GM21737 (cell line): ENCODE measurements at regions not wholly inside any gene's neighbourhood (a gene's known extent, or its start where the extent isn't known, plus 50 kb on each side); places are given as distances from the start of the nearest gene placed in this dataset.

Experiments used
- ATAC-seq: cut with Tn5 transposase; IDR thresholded peaks from one replicate; pipeline ENCODE4 v1.9.1; 2021; ENCODE audit warnings: mild to moderate bottlenecking, moderate library complexity; ENCODE audit not compliant: unreplicated experiment

DNA sequence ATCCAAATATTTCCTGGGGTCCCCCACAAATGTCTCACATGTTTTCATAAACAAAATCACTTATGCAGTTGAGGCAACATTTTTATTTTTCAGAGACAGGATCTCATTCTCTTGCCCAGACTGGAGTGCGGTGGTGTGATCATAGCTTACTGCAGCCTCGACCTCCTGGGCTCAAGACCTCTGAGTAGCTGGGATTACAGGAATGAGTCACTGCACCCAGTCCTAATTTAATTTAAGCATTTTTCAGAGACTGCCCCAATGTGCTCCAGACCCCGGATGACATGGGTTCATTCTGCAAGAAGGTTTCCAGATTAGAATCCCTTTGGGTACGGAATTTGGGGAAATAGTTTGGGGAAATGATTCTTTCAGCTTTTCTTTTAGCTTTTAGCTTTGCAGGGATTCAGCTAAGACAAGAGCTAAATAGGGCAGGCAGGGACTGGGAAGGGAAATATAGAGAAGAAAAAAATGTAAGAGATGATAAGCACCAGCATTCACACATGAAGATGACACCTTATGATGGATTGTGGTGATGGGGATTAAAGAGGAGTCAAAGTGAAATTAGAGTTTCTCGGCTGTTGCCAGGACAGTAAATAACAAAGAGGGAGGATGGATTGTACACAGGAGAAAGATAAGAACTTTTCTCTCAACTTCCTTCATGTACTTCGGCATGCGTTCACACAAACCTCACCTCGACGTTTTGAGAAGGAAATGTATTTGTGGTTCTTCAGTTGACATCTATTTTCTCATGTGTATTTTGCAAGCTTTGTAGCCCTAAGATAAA, 169.4 kb upstream of the TAB2 start:
- no peak for ATAC-seq

DNA sequence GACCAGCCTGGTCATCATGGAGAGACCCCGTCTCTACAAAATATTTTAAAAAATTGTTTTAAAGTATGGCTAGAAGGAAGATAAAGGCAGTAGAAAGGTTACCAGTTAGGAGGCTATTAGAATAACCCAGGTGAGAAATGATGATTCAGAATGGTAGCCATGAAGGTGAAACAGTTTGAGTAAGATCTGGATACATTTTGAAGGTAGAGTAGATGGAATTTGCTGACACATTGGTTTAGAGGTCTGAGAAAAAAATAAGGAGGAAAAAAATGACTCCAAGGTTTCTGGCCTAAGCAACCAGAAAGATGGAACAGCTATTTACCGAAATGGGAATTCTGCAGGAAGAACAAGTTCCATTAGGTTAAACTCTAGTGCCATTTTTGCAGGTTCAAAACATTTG, 167.9 kb upstream of the TAB2 start:
- no peak for ATAC-seq

DNA sequence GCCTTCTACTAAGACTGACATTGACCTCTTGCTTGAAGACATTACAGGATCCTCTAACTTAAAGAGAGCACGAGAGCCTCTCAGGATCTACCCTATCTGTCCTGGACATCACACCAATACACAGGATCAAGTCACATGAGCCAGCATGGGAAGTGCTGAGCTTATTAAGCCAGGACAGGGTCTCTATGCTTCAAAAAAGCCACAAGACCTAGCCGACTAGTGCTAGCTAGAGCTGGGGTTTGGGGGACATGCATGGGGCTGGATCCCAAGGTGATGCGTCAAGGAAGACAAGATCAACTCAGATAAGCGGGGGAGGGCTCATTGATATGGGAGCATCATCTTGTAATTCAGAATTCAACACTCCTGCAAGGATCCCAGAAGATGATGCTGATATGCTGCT, 167.2 kb upstream of the TAB2 start:
- ATAC-seq, result no peak

DNA sequence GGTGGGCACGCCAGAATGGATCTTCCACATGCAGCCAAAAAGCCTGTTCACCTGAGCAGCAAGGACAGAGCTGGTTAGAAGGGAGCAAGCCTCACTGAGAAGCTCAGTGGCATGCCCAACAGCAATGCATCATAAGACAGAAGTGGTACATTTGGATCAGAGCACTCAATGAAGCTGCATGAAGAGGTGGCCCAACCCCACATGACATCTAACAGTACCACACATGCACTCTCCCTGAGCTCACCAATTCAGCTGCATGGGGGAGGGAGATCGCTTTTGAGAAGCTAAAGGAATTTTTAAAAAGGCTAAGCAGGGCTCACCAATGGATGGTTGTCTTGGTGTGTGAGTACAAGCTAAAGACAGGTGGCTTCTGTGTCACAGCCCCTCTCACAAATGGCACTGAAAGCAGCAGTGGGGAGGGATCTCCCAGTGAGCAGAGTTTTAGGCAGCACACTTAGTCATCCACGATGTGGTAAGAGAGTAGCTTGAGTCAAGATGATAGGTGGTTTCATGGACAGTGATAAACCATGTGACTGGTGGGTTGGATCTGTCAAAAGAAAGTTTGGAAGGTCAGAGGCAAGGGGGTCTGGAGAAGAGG, 166.6 kb upstream of the TAB2 start:
- ATAC-seq, result no peak

DNA sequence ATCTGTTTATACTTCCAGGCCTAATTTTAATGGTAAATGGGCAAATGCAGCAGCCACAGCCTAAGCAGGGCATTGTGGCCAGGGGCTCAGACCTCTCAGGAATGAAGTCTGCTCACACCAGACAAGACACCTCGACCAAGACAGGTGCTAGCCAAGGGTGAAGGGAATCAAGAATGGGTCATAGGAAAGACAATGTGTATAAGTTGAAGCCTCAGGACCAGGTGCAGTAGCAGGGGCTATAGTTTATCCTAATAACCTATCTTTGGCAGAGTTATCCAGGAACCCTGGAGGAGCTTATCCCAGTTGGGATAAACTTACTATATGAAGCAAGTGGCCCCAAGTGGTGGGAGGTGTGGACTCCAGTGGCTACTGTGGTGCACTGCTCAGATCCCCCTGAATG, 165.0 kb upstream of the TAB2 start:
- ATAC-seq, result no peak

DNA sequence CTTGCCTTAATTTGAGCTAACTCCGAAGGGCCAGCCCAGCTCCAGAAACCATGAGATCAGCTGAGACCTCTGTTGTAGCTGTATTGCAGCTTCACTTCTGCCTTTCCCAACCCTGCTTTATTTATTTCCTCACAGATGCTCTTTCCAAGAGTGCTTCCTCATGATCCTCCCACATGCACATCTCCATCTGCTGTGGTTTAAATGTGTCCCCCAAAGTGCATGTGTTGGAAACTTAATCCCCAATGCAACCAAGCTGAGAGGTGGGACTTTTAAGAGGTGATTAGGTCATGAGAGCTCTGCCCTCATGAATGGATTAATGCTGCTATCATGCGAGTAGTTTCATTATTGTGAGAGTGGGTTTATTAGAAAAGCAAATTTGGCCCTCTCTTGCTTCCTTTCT, 164.4 kb upstream of the TAB2 start:
- no peak for ATAC-seq

DNA sequence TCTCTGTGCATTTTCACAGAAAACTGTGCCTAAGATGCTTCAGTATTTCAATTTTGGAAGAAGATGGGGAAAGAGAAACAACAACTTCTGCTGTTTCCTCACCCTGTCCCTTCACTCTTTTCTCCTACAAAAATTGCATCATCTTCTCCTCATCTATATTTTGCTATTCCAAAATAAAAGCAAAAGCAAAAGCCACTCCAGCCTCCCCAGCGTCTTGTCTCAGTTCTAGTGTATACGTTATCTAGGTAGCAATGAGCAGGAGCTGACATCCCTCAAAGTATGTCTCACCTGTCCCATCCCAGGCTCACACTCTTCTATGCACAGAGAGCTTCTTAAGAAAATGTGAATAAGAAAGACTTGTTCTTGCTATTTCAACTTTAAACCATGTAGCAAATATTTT, 163.8 kb upstream of the TAB2 start:
- ATAC-seq, result no peak

DNA sequence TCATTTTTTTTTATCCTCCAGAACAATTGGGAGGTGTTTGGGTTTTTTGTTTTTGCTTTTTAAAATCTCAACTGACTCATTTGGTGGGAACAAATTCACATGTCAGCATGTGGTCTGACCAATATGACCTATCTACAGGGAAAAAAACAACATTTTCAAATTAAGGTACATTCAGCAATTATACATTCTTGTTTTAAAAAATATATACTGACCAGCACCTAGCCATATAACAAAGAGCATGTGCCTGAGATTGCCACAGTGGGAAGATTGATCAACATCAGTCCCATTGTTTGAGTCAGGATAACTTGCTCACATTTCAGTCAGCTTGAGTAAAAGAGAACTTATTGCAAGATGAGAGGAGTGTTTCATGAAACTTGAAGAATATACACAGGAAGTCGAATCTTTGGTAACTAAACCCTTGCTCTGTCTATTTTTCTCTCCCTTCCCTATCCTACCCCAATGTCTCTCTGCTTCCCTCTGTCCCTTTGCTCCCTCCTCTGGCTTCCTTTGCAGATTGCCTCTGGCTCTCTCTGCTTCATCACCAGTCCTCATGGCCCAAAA, 163.2 kb upstream of the TAB2 start:
- no peak for ATAC-seq

DNA sequence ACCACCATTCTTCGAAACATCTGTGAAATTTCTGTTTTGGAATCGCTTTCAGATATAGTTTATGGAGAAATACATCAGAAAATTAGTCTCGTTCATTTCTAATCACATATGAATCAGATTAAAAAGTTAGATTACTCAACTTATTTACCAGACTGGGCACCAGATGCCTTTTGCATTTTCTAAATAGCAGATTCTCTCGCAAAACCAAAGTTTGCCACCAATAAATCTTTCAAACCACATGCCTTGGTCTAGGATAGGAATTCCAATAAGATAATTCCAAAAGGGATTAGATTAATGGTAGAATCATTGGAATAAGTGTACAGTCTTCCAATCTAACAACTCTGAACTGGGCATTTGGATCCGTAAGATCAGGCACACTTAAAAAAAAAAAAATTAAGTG, 160.4 kb upstream of the TAB2 start:
- ATAC-seq, result no peak

DNA sequence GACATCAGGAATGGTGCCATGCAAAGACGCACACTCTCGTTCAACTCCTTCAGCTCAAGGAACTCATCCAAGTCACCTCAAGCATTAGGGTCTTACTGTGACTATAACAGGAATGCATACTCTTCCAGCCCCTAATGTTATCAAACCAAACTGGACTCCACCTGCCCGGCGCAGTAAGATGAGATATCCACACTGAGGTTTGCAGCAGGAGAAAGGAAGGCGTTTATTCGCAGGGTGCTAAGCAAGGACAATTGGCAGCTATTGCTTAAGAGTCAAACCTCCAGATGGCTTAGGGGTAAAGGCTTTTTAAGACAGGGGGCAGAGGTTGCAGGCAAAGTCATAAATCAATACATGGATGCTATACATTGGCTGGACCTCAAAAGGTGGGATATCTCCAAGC, 159.4 kb upstream of the TAB2 start:
- no peak for ATAC-seq

DNA sequence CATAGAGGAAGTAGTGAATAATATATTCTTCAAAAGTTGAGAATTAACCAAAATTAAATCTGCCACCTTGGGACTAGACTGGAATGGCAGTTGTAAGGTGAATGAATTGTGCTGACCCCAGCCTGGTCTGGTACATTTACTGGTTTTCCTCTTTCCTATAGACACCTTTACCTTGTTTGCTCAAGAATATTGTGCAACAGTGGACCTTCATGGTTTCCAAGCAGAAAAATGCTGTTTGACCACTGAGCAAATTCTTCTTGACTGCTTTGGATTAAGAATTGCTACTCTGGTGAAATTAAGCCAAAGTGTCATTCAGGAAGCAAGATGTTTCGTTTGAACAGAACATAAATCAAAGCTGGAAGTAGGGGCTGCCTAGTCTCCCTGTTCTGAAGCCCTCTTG, 156.6 kb upstream of the TAB2 start:
- no peak for ATAC-seq

DNA sequence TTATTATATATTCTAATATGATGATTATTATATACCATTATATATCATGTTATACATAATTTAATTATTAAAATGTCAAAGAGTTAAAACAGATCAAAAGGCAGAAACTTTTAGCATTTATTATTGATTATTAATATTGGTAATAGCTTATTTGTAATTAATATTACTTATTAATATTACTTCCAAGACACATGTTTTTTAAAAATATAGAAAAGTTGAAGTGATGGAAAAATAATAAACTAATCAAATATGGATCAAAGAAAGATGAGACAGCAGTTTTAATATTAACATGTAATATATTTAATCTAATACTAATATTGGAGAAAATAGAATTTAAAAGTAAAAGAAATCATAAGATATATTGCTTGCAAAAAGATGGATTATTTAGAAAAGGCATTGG, 154.6 kb upstream of the TAB2 start:
- no peak for ATAC-seq

DNA sequence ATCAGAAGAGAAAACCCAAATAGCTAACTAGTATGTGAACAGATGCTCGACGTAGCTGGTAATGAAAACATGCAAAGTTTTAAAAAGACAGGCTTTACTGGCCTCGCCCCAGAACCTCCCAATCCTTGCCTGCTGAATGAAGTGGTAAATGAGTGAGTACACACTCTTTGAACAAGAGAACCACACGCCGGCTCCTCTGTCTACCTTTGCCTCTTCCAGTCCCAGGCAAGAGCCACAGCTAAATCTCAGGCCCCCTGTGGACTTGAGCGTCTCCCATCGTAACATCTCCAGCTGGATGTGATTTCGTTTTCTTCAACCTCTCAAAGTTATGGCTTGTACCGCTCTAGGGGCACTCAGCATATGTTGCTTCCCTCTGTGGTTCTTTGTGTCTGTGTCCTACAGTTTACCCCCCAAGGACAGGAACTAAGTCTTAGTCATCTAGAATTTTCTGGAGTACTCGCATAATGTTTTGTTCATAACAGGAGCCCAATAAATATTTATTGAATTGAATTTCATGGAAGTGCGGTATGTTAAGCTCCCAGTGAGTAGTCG, 153.2 kb upstream of the TAB2 start:
- no peak for ATAC-seq

DNA sequence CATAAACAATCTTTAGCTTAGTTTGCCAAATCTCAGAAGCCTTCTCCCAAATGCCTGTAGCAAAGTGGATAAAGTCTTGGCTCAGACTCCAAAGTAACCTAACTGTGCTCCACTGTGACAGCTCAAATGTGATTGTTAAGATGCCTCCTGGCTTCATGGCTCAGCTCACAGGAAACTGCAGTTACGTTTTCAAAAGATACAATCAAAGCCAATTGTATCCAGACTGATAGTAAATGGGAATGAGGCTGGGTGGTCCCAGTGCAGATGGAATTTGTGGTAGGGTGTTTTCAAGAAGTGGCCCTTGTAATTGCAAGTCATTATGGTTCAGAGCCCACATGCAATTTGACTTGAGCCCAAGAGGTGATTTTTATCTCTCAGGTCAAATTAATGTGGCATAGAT, 151.2 kb upstream of the TAB2 start:
- no peak for ATAC-seq

DNA sequence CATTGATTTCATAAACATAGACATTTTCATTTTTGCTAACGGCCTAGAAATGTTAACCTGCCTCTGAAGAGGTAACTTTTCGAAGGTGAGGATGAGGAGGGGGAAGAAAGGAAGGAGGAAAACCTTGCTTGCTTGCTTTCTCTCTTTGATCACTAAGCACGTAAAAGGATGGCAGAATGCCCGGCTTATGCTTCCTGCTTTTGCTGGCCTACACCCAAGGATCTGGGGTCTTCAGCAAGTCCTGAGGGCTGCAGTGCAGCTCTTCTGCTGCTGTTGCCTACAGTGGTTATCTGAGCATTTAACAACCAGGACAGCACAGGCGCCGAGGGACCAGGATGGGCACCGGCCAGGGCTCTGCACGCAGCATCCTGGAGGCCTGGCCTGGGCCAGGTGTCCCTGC, 150.8 kb upstream of the TAB2 start:
- ATAC-seq, result no peak

DNA sequence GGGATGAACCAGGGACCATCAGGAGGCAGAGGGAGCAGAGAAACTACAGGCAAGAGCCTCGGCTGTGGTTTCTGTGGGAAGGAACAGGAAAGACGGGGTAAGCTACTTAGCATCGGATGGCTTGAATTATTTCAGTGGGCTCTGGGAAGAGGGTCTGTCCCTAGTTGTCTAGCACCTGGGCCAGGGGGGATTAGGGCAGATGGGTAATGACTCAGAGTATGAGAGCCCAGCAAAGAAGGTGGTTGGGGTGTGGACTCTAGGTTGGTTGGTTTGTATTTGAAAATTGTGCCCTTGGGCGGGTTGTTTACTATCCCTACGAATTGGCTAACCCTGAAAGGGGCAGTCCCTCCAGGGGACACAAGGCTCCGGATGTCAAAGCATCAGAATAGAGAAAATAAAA, 148.5 kb upstream of the TAB2 start:
- no peak for ATAC-seq

DNA sequence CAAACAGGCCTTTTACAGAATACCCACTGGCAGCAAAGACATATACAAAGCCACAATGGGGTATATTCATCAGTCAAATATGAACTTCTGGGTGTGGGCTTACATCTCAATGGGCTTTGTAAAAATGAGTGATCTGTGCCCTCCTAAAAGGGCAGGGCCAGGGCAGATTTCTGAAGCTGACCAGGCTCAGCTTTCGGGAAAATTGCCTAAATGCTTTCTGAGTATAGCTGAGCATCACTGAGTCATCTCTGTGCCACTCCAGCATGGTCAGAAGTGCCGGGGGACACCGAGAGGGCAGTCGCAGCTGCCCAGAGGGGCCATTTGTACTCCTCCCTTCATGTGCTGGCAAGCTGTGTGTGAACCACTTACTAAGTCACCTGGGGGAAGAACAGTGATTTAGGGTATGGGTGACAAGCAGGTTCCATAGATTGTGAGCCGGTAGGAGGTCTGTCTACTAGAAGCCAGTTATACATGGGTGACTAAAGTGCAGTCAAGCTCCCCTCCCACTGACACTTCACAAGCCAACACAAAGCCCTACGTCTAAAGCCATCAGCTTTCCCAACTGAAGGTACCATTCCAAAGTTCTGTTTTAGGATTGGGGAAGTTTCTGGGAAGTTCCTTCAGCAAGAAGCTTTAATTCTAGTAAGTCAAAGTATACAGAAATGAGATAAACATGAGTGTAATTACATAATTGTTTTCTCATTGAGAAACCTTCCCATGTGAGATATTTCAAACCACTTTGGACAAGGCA, 147.6 kb upstream of the TAB2 start:
- ATAC-seq, result no peak

DNA sequence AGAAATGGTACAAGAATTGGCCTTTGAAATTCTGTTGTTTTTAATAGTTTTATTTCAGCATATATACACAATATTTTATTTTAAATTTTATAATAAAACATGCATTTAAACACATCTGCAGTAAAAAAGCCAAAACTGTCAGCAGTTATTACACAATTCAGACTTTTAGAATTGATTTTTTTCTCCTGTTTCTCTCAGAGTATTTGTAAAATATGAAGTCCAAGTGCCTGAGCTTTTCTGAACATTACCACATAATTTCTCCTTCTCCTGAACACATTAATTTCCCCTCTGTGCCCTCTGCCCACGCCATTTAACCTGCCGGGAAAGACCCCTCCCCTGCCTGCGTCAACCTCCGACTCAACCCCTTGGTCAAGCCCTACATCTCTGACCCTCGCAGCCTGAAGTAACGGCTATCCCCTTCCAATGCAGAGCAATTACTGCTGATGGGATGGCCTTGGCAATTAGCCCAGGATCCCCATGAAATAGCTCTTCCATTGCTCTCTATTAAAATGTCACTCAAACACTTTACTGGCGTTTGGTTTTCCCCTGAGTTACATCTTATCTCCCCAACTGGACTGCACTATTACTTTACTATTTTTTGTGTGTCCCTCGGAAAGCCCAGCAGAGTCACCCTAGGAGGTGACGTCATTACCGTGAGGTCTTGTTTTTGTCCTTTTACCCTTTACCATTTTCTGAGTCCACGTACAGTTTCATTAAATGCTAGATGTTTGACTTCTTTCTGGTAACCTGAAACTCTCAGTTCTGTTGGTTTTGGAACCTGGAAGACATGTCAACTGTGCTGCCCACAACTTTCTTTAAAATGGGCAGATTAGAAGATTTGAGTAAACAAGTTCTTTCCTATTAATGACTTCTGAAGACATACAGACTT, 146.7 kb upstream of the TAB2 start:
- ATAC-seq, result no peak

DNA sequence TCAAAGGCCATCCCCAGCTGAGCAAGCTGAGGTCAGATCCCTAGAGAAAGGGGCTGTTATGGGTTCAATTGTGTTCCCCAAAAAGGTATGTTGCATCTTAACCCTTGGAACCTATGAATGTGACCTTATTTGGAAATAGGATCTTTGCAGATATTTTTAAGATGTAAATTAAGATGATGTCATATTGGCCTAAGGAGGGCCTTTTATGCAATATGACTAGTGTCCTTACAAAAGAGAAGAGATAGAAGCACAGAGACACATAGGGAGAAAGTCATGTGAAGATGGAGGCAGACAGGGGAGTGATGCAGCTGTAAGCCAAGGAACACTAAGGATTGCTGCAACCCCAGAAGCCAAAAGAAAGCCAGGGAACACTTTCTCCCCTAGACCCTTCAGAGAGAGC, 144.3 kb upstream of the TAB2 start:
- ATAC-seq, result no peak

DNA sequence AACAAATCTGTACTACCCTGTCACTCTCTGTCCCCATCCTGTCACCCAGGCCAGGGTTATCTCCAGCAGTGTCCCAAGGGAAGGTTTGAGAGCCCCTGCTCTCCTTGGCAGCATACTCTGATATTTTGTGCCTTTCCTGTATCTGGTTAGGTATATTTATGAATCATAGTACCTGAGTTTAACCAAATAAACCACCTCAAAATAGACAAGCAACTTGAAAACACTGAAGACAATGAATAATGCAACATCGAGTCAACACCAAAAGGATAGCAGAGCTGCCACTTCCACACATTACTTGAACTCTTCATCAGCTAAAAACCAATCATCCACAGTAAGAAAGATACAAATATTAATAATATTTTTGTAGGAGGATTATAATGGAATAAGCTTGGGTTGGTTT, 142.6 kb upstream of the TAB2 start:
- no peak for ATAC-seq
